Fibroblast of skin of left biceps (primary cell): ENCODE measurements at regions not wholly inside any gene's neighbourhood (a gene's known extent, or its start where the extent isn't known, plus 50 kb on each side); places are given as distances from the start of the nearest gene placed in this dataset.

Experiments used
- DNase-seq, 2 experiments: peaks; one replicate each; pipeline ENCODE4 v3.0.0-alpha.2; 2013; ENCODE audit warnings: low read depth in 2 of 2

- DNase-seq = no peak
Measured at GRCh38 chr9:89655990-89656657, 51.3 kb downstream of the GADD45G start.

DNA sequence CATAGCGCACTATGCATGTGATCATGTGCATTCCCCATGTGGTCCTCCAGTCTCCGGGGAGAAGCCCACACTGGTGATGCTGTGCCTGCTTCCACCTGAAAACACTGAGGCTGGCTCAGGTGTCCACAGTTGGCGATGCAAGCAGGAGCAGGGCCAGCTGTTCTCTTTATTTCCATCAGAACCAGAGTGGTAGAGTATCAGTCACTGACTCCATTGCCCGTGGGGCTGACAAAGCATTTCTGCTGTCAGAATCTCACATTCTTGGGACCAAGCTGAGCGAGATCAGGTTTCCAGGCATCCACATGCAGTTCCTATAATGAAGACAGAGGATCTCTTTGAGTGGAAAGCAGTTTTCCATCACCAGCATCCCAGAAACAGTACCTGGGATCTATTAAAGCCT lies 52.5 kb downstream of the GADD45G start:
- no peak for DNase-seq

DNA sequence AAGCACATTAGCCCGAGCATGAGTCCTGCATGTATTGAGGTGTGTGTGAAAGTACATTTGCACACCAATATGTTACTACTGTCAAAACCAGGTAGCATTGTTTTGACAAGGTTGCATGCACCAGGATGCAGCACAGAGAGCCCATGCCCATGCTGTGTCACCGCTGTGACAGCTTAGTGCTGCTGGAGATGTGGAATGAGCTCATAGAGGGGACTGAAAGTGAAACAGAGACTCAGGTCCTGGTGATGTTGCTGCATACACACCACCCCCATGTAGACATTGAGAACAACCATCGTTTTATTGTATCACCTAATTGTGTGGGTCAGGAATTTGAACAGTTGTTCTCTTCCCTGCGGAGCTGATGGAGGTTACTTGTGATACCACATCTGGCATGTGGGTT lies 53.0 kb downstream of the GADD45G start:
- no peak for DNase-seq

GRCh38 chr9:89658401-89658800 lies 53.6 kb downstream of the GADD45G start:
- DNase-seq = no peak

DNA sequence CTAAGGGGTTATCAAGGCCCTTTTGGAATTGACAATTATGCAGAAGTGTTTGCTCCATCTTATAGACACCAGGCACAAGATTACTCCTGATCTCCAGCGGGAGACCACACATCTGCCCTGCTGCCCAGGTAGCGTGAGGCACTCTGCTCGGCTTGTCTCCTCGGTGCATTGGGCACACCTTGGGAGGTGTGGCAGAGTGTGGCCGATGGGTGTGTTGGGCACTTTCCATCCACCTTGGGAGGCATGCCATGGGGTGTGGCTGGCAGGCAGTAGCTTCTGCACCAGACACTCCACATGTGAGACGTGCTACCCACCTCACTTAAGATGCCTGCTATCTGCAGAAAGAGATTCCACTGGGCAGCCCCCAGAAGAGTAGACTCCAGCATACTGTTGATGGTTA lies 54.1 kb downstream of the GADD45G start:
- no peak for DNase-seq

GRCh38 chr9:89659473-89659872 lies 54.7 kb downstream of the GADD45G start:
- DNase-seq = no peak

DNA sequence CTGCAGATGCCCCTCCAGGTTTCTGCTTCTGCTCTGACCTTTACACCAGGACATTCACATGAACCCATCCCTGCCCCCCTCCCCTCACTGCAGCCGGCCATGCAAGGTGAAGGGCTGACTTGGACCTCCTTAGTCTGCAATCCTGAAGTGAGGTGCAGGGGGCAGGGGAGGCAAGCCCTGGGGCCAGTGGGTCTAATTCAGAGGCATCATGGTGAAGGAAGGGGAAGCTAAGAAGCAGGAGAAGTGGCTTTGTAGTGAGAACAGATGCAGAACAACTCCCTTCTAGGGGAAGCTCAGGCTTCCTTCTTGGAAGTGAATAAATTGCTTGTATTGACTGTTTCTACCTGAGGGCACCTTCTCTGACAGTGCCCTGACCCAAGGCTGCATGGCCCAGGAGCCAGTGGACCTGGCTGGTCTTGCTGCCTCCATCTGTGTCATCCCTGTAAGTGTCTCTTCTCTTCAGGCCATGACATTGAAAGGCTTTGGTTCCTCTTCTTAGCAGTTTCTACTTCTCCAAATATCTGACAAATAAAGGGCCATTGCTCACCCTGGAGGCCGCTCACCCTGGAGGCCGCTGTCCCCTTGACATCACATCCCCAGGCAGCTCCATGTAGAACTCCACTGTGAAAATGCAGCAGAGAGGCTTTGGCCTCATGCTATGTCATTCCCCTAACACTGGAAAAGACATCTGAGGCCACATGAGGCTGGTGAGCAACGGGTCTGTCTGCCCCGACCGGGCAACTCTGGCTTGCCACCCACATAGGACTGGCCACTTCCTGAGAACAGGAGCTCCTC lies 55.3 kb downstream of the GADD45G start:
- DNase-seq = no peak

DNA sequence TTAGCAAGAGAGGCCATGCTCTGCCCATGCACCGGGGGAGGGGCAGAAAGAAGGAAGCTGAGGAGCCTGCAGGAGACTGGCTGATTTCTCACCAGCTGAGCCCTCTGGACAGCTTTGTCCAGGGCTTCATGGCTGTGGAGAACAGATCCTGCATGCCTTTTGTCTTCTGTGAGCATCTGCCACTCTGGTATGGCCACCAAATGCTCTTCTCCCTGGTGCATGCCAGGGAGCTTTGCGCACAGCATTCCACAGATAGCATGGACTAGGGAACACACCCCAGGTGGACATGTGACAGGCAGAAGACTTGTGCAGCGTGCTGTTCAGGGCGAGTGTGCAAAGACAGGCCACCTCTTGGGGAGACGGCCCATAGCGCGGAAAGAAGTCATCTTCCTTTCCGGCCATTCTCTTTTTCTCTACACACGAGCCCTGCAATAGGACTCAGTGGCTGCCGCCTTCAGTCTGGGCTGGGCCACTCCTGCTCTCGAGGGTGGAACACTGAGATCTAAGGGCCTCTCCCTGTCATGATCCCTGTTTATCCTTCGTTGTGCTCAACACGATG lies 56.7 kb downstream of the GADD45G start:
- DNase-seq = no peak

- DNase-seq = peak; percentile 94 to 95
Measured at GRCh38 chr9:89661956-89662717, 57.3 kb downstream of the GADD45G start.

DNA sequence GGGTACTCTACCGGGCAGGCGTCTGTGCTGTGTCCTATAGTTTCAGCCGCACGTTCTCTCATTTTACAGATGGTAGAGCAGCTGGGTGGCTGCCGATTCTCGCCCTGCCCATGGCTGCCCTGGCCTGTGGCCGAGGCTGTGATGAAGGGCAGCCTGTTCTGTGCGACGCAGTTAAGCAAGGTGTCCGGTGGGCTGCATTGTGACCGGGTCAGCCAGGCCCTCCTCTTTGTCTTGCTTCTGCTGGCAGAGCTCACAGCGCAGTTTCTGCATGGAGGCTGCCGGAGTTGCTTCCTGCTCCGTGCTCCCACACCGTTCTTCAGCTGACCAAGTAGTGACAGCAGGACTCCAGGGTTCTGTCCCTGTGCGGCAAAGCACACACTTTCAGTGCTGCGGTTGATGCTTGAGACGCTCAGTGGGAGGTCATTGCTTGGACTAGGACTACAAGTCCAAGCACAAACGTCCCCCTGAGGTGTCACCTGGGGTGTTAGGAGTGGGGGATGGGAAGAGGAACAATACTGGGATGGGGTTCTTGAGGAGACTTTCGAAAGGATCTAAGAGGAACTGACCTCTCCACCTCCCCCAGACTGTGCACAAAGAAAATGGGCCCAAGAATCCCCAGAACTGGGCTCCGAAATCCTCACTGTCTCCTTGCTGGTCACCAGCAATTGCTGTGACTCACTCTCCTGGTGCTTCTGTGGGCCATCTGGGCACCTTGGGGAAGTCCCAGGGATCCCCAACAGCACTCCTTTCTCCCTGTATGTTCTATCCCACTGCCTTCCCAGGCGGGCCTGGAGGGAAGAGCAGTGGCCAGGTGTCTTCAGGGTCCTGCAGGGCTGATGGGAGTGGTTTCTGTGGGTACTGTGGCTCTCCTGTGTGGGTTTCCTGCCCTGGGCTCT lies 58.2 kb downstream of the GADD45G start:
- DNase-seq = no peak

GRCh38 chr9:89663614-89663970 lies 58.8 kb downstream of the GADD45G start:
- DNase-seq = no peak

- DNase-seq = no peak
Measured at GRCh38 chr9:89664010-89664409, 59.2 kb downstream of the GADD45G start.

DNA sequence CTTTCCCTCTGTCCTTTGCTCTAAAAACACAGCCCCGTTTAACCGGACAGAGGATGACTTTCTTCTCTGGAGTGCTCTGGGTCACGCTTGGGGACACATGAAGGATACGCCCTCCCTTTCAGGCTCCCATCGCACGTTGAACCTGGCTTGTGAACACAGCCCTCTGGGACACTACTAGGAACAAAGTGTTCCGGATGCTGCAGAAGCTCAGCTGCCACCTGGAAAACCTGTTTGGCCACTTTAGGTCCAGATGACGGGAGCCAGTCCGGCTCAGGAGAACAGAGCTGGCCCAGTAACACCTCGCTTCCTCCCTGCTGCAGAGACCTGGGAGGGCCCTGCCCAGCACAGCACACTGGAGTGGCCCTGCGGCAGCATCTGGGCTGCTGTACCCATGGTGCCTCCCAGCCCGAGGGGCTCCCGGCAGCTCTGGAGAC lies 60.1 kb downstream of the GADD45G start:
- no peak for DNase-seq

DNA sequence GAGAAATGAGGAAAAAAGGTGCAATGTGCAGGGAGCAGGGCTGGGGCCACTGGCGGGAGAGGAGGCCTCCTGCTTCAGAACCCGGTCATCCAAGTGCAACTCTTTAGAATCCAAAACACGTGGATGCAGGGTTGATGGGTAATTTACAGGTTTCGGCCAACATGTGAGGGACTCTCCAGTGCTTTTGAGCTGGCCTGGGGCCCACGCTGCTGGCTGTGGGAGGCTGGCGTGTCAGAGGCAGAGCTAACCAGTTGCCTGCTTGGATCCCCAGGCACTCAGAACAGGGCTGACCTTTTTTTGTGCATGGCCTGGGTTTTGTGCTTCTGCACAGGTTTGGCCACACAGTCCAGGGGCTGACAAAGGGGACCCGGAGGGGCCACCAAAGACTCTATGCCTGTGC lies 61.6 kb downstream of the GADD45G start:
- DNase-seq = no peak

- no peak for DNase-seq
Measured at GRCh38 chr9:89666950-89667349, 62.1 kb downstream of the GADD45G start.

GRCh38 chr9:89667726-89668125 lies 62.9 kb downstream of the GADD45G start:
- no peak for DNase-seq

- no peak for DNase-seq
Measured at GRCh38 chr9:89668216-89668865, 63.5 kb downstream of the GADD45G start.

GRCh38 chr9:89668866-89669246 lies 64.0 kb downstream of the GADD45G start:
- DNase-seq = no peak

GRCh38 chr9:89669361-89669842 lies 64.6 kb downstream of the GADD45G start:
- DNase-seq = no peak

DNA sequence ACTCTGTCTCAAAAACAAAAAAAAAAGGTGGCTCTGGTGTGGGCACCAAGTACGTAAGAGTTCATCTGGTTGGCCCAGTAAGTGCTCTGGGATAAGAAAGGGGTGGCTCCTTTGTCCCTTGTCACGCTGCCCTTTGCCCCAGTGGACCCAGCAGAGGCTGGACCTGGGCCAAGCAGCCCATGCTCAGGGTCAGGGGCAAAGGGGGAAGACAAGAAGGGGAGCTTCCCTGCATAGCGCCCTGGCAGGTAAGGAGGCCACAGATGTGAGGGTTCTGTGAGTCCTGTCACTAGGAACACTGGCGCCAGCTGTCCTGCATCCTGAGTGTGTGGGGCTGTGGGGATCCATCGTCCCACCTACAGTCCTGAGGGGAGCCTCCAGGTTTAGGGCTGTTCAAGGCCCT lies 65.3 kb downstream of the GADD45G start:
- DNase-seq = no peak
